AG10803 (cell line): ENCODE measurements at regions not wholly inside any gene's neighbourhood (a gene's known extent, or its start where the extent isn't known, plus 50 kb on each side); places are given as distances from the start of the nearest gene placed in this dataset.

Source experiments
- DNase-seq: peaks from one replicate; pipeline ENCODE4 v3.0.0; 2010; ENCODE audit warnings: low read depth
- H3K4me3 ChIP-seq: 2 replicates; pipeline ENCODE4 v1.5.1; 2011; ENCODE audit warnings: mild to moderate bottlenecking, low read length, control low read depth
- CTCF ChIP-seq: conservative IDR thresholded peaks from 2 replicates; pipeline ENCODE4 v1.5.1; 2011; ENCODE audit warnings: mild to moderate bottlenecking, low read length, control low read depth, inconsistent platforms

- no peak for TF ChIP-seq CTCF
- no peak overlapping the region for H3K4me3 ChIP-seq
- no peak for DNase-seq
Observed at GRCh38 chr4:184958127-184958922, 60.0 kb upstream of the HELT start.

GRCh38 chr4:184958923-184959210 lies 59.4 kb upstream of the HELT start:
- H3K4me3 ChIP-seq = no peak overlapping the region
- no peak for DNase-seq
- TF ChIP-seq CTCF = no peak

GRCh38 chr4:184959309-184959708 lies 59.0 kb upstream of the HELT start:
- no peak for TF ChIP-seq CTCF
- no peak overlapping the region for H3K4me3 ChIP-seq
- DNase-seq = no peak

GRCh38 chr4:184959786-184960185 lies 58.5 kb upstream of the HELT start:
- no peak overlapping the region for H3K4me3 ChIP-seq
- DNase-seq = no peak
- no peak for TF ChIP-seq CTCF

- no peak for DNase-seq
- TF ChIP-seq CTCF = no peak
- no peak overlapping the region for H3K4me3 ChIP-seq
Observed at GRCh38 chr4:184960505-184960971, 57.8 kb upstream of the HELT start.

- H3K4me3 ChIP-seq = no peak overlapping the region
- DNase-seq = no peak
Observed at GRCh38 chr4:184961660-184962059, 56.6 kb upstream of the HELT start.

More at GRCh38 chr4:184961660-184962059, 56.6 kb upstream of the HELT start:
- TF ChIP-seq CTCF = no peak
